PC-9 (cell line): ENCODE measurements at regions not wholly inside any gene's neighbourhood (a gene's known extent, or its start where the extent isn't known, plus 50 kb on each side); places are given as distances from the start of the nearest gene placed in this dataset.

Source experiments
- EZH2 ChIP-seq: fragments of 200-600 bp; sonication (generic); IDR thresholded peaks from 2 replicates; pipeline ENCODE4 v1.8.0; 2017; ENCODE audit warnings: antibody characterized with exemption, low read depth
- TF ChIP-seq, protein P1 (sequence below): fragments of 200-600 bp; sonication (generic); conservative IDR thresholded peaks from 2 replicates; pipeline ENCODE4 v1.6.1; 2017; ENCODE audit warnings: mixed run types, antibody characterized with exemption, mild to moderate bottlenecking, moderate library complexity

GRCh38 chr21:27426196-27426595, 459.3 kb upstream of the ADAMTS5 start:
- TF ChIP-seq, protein P1, sequence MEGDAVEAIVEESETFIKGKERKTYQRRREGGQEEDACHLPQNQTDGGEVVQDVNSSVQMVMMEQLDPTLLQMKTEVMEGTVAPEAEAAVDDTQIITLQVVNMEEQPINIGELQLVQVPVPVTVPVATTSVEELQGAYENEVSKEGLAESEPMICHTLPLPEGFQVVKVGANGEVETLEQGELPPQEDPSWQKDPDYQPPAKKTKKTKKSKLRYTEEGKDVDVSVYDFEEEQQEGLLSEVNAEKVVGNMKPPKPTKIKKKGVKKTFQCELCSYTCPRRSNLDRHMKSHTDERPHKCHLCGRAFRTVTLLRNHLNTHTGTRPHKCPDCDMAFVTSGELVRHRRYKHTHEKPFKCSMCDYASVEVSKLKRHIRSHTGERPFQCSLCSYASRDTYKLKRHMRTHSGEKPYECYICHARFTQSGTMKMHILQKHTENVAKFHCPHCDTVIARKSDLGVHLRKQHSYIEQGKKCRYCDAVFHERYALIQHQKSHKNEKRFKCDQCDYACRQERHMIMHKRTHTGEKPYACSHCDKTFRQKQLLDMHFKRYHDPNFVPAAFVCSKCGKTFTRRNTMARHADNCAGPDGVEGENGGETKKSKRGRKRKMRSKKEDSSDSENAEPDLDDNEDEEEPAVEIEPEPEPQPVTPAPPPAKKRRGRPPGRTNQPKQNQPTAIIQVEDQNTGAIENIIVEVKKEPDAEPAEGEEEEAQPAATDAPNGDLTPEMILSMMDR = no peak
- TF ChIP-seq EZH2 = no peak
